B cell (primary cell): ENCODE measurements at regions not wholly inside any gene's neighbourhood (a gene's known extent, or its start where the extent isn't known, plus 50 kb on each side); places are given as distances from the start of the nearest gene placed in this dataset.

Source experiments
- ATAC-seq: fragments of 200-7000 bp; cut with Tn5 transposase; one replicate; pipeline ENCODE4 v1.10.0; 2021; ENCODE audit warnings: low read depth, mild to moderate bottlenecking, moderate number of reproducible peaks, moderate library complexity
- CTCF ChIA-PET: fragments of 350-600 bp; sonication (Branson Sonifier 250); formaldehyde crosslinking; loops from one replicate; lab custom pipeline; 2021; ENCODE audit warnings: antibody characterized with exemption, inconsistent platforms; lab: Charles Lee
- POLR2A ChIA-PET: fragments of 350-600 bp; sonication (Branson Sonifier 250); formaldehyde crosslinking; loops from one replicate; lab custom pipeline; 2021; ENCODE audit warnings: antibody characterized with exemption; lab: Charles Lee
- DNase-seq: peaks from one replicate; pipeline ENCODE4 v3.0.0; 2013
- H2AFZ ChIP-seq: 2 replicates; pipeline ENCODE4 v1.6.1; 2012; ENCODE audit warnings: mild to moderate bottlenecking, low read depth, low read length; ENCODE audit not compliant: insufficient read depth, poor library complexity, severe bottlenecking
- H3K27ac ChIP-seq, 2 donors: 1 replicate in 1 of 2; 2 replicates in 1 of 2; pipeline ENCODE4 v1.5.1; 2012 to 2013; ENCODE audit warnings: low read length in 2 of 2, mild to moderate bottlenecking in 2 of 2, moderate library complexity in 1 of 2
- H3K27me3 ChIP-seq, 4 experiments: fragments of 200-600 bp in 1 of 4; sonication (generic) in 1 of 4; replicated peaks in 1 of 4; 1 replicate in 2 of 4; 2 replicates in 2 of 4; pipeline versions ENCODE4 v1.6.1 to v1.7.0; 2013 to 2016; ENCODE audit warnings: low read length in 3 of 4, mild to moderate bottlenecking in 2 of 4, mixed read lengths in 1 of 4, moderate library complexity in 1 of 4; ENCODE audit not compliant: insufficient read depth in 4 of 4, control insufficient read depth in 3 of 4; ENCODE audit errors: control extremely low read depth in 1 of 4
- H3K36me3 ChIP-seq, 2 experiments: replicated peaks in 1 of 2; 1 replicate in 1 of 2; 2 replicates in 1 of 2; pipeline versions ENCODE4 v1.6.1 to v1.7.1; 2013; ENCODE audit warnings: low read length in 1 of 2; ENCODE audit not compliant: insufficient read depth in 2 of 2, control insufficient read depth in 1 of 2; ENCODE audit errors: control extremely low read depth in 1 of 2, extremely low read depth in 1 of 2
- H3K4me1 ChIP-seq, 2 donors: fragments of 200-600 bp in 1 of 2; sonication (generic) in 1 of 2; 1 replicate in 1 of 2; 2 replicates in 1 of 2; pipeline versions ENCODE4 v1.5.1 to v1.6.1; 2013 to 2017; ENCODE audit warnings: low read length in 2 of 2; ENCODE audit not compliant: control insufficient read depth in 2 of 2, insufficient read depth in 2 of 2
- H3K4me2 ChIP-seq: replicated peaks from 2 replicates; pipeline ENCODE3; 2012; ENCODE audit warnings: mild to moderate bottlenecking, low read depth, low read length; ENCODE audit not compliant: poor library complexity, severe bottlenecking
- H3K4me3 ChIP-seq, 5 experiments: fragments of 200-600 bp in 1 of 5; sonication (generic) in 1 of 5; 1 replicate in 3 of 5; 2 replicates in 2 of 5; pipeline versions ENCODE4 v1.5.1 to v1.7.0; 2011 to 2016; ENCODE audit warnings: low read length in 4 of 5, mild to moderate bottlenecking in 4 of 5, low read depth in 2 of 5, control low read depth in 1 of 5, moderate library complexity in 1 of 5; ENCODE audit not compliant: insufficient read depth in 1 of 5; ENCODE audit errors: control extremely low read depth in 1 of 5, extremely low read depth in 1 of 5
- H3K79me2 ChIP-seq: fragments of 200-600 bp; sonication (generic); one replicate; pipeline ENCODE4 v1.6.0; 2016; ENCODE audit warnings: low read length; ENCODE audit not compliant: control insufficient read depth, insufficient read depth
- H3K9ac ChIP-seq: fragments of 200-600 bp; sonication (generic); 2 replicates; pipeline ENCODE4 v1.6.1; 2017; ENCODE audit warnings: mild to moderate bottlenecking, low read length, moderate library complexity
- H3K9me3 ChIP-seq, 3 donors: one replicate each; pipeline versions ENCODE4 v1.6.1 to v1.7.1; 2013; ENCODE audit warnings: low read length in 2 of 3; ENCODE audit not compliant: control insufficient read depth in 2 of 3, insufficient read depth in 1 of 3; ENCODE audit errors: control extremely low read depth in 1 of 3
- H4K20me1 ChIP-seq: 2 replicates; pipeline ENCODE4 v1.6.0; 2012; ENCODE audit warnings: mild to moderate bottlenecking, low read length; ENCODE audit not compliant: insufficient read depth, control insufficient read depth, poor library complexity, severe bottlenecking
- H3K27ac Mint-ChIP-seq: one replicate; pipeline ENCODE4 v1.8.0; 2021; ENCODE audit warnings: mixed read lengths
- H3K27me3 Mint-ChIP-seq: one replicate; pipeline ENCODE4 v1.8.0; 2021; ENCODE audit warnings: mixed read lengths
- H3K4me1 Mint-ChIP-seq: one replicate; pipeline ENCODE4 v1.8.0; 2021; ENCODE audit warnings: mixed read lengths
- H3K4me3 Mint-ChIP-seq: one replicate; pipeline ENCODE4 v1.8.0; 2021; ENCODE audit warnings: mixed read lengths
- H3K9me3 Mint-ChIP-seq: one replicate; pipeline ENCODE4 v1.8.0; 2022; ENCODE audit warnings: mixed read lengths; ENCODE audit not compliant: insufficient read depth
- CTCF ChIP-seq: fragments of 200-600 bp; IDR thresholded peaks from one replicate; pipeline ENCODE4 v1.8.0; 2022; ENCODE audit warnings: antibody characterized with exemption, mild to moderate bottlenecking
- EZH2 ChIP-seq: IDR thresholded peaks from 2 replicates; pipeline ENCODE4 v1.6.1; 2012; ENCODE audit warnings: borderline replicate concordance, low read depth, mild to moderate bottlenecking, moderate library complexity, low read length; ENCODE audit not compliant: insufficient read depth, poor library complexity, severe bottlenecking
- WGBS: methylation state at CpG from one replicate; pipeline ENCODE4 v1.1.5; 2013; ENCODE audit warnings: missing lambda C conversion rate; ENCODE audit not compliant: insufficient coverage; 5-methylcytosine and 5-hydroxymethylcytosine counted together
- intact Hi-C: fragments of 100-400 bp; cut with micrococcal nuclease; formaldehyde crosslinking; loops from one replicate; pipeline ENCODE4 v1.10.0; 2022

GRCh38 chr1:79252598-79252997 lies 246.1 kb upstream of the ADGRL4 start:
- TF ChIP-seq EZH2, result no peak
- no peak for TF ChIP-seq CTCF
- no peaks in the 10 kb centered on the region for H3K27me3 ChIP-seq
- no peaks in the 10 kb centered on the region for H3K4me1 Mint-ChIP-seq
- no peak overlapping the region for H3K9ac ChIP-seq
- H3K4me3 Mint-ChIP-seq, result no peak overlapping the region
- no peaks in the 10 kb centered on the region for H3K27me3 Mint-ChIP-seq
- ChIA-PET POLR2A (no interaction called here), CTCF (no interaction called here)
- H4K20me1 ChIP-seq, result no peaks in the 10 kb centered on the region
- WGBS, result no CpG with 5 or more reads among the region's 3 CpGs
- DNase-seq (no peak), ATAC-seq (no peak)
- intact Hi-C loops, result no loop called here
- H3K4me2 ChIP-seq, result no peak overlapping the region
- H3K27ac ChIP-seq, result no peak overlapping the region
- H3K27ac Mint-ChIP-seq, result no peak overlapping the region
- H3K79me2 ChIP-seq, result no peaks in the 10 kb centered on the region
- H3K9me3 Mint-ChIP-seq, result peaks cover 2% of the 10 kb centered on the region
- no peak overlapping the region for H2AFZ ChIP-seq
- H3K4me3 ChIP-seq, result no peak overlapping the region
- no peaks in the 10 kb centered on the region for H3K9me3 ChIP-seq
- no peaks in the 10 kb centered on the region for H3K4me1 ChIP-seq
- H3K36me3 ChIP-seq, result no peaks in the 10 kb centered on the region

- intact Hi-C loops, result no loop called here
- WGBS, result 87% methylated on average over 5 of the region's 5 CpGs
- POLR2A ChIA-PET, result no interaction called here
These were observed 233.3 kb upstream of the ADGRL4 start for GRCh38 chr1:79239840-79240239.

More at GRCh38 chr1:79239840-79240239, 233.3 kb upstream of the ADGRL4 start:
- Histone ChIP-seq H3K27me3 (no peaks in the 10 kb centered on the region), H3K36me3 (no peaks in the 10 kb centered on the region), H3K9me3 (peaks cover 0 to 6% (median 0%) of the 10 kb centered on the region in 3 donors), H3K4me2 (no peak overlapping the region), H2AFZ (no peak overlapping the region), H4K20me1 (no peaks in the 10 kb centered on the region), H3K79me2 (no peaks in the 10 kb centered on the region), H3K27ac (no peak overlapping the region), H3K4me1 (no peaks in the 10 kb centered on the region), H3K4me3 (no peak overlapping the region), H3K9ac (no peak overlapping the region)
- Mint-ChIP-seq H3K27me3 (no peaks in the 10 kb centered on the region), H3K4me3 (no peak overlapping the region), H3K27ac (no peak overlapping the region), H3K9me3 (peaks cover 2% of the 10 kb centered on the region), H3K4me1 (no peaks in the 10 kb centered on the region)
- ATAC-seq (no peak), DNase-seq (no peak)
- TF ChIP-seq CTCF, result no peak
- TF ChIP-seq EZH2, result no peak
- CTCF ChIA-PET, result no interaction called here
